ENCODE measurements at regions not wholly inside any gene's neighbourhood (a gene's known extent, or its start where the extent isn't known, plus 50 kb on each side); places are given as distances from the start of the nearest gene placed in this dataset.

GRCh38 chr2:216922175-216922780 is 62.4 kb upstream of the TNP1 start:
- Histone ChIP-seq H3K36me3 (replicated peaks in 1 of 2; ENCODE audit: control insufficient read depth in 1 of 2, insufficient read depth in 2 of 2, low read length in 2 of 2) (no peaks in the 10 kb centered on the region), H3K9ac (ENCODE audit: insufficient read depth, low read depth, low read length) (no peak overlapping the region), H3K4me2 (ENCODE audit: low read depth, low read length) (no peak overlapping the region), H3K27me3 (ENCODE audit: control insufficient read depth in 1 of 2, insufficient read depth in 2 of 2, low read length in 2 of 2) (no peaks in the 10 kb centered on the region; a peak in 1 of 5 replicates), H3K27ac (ENCODE audit: extremely low read length, insufficient read depth, low read length) (no peak overlapping the region), H3K4me1 (ENCODE audit: insufficient read depth, low read length) (no peaks in the 10 kb centered on the region), H3K4me3 (replicated peaks in 1 of 3; ENCODE audit: insufficient read depth in 1 of 3, low read depth in 2 of 3, low read length in 3 of 3) (no peak overlapping the region), H3K79me2 (ENCODE audit: insufficient read depth, low read length) (no peaks in the 10 kb centered on the region), H4K20me1 (ENCODE audit: insufficient read depth, low read length) (no peaks in the 10 kb centered on the region), H2AFZ (ENCODE audit: low read length) (no peak overlapping the region), H3K9me3 (ENCODE audit: low read length) (no peaks in the 10 kb centered on the region)
- intact Hi-C loops (cut with micrococcal nuclease; ENCODE audit: unreplicated experiment) = no loop called here
- 3% methylated on average over 6 of the region's 6 CpGs for WGBS (ENCODE audit: low lambda C conversion rate)
- no peak for TF ChIP-seq ZNF124 (CRISPR knock-in tag; IDR thresholded peaks at IDR 0.05)
- TF ChIP-seq ZBTB10 (CRISPR knock-in tag; IDR thresholded peaks at IDR 0.05; ENCODE audit: borderline replicate concordance) = no peak
- no peak for TF ChIP-seq NFYB (CRISPR knock-in tag; IDR thresholded peaks at IDR 0.05)
- no peak for TF ChIP-seq ZNF788 (CRISPR knock-in tag; IDR thresholded peaks at IDR 0.05; ENCODE audit: borderline replicate concordance)
- no peak for TF ChIP-seq ZNF30 (CRISPR knock-in tag; IDR thresholded peaks at IDR 0.05)
- no peak for TF ChIP-seq THRA (CRISPR knock-in tag; IDR thresholded peaks at IDR 0.05; ENCODE audit: borderline replicate concordance)
- TF ChIP-seq ZNF20 (CRISPR knock-in tag; IDR thresholded peaks at IDR 0.05) = no peak
- no peak for TF ChIP-seq MXI1 (IDR thresholded peaks at IDR 0.05; ENCODE audit: borderline replicate concordance, low read depth, low read length)
- no peak for TF ChIP-seq THYN1 (CRISPR knock-in tag; IDR thresholded peaks at IDR 0.05; ENCODE audit: borderline replicate concordance, low read depth)
- TF ChIP-seq MXD3 (CRISPR knock-in tag; IDR thresholded peaks at IDR 0.05) = no peak
- no peak for ATAC-seq
- FAIRE-seq = no peak
- no peak for DNase-seq (ENCODE audit: low spot score)
- BruUV-seq (replicated peaks) = no TSS peak
- ChIA-PET CTCF (ENCODE audit: low intra/inter-chr PET ratio, low total read pairs) (no interaction called here), POLR2A (no interaction called here)
- in situ Hi-C loops (cut with HindIII; ENCODE audit: extremely low pct_ligation_motif_present, low pct_unique_long_range_greater_than_20kb) = no loop called here
